Loucy (cell line): ENCODE measurements at regions not wholly inside any gene's neighbourhood (a gene's known extent, or its start where the extent isn't known, plus 50 kb on each side); places are given as distances from the start of the nearest gene placed in this dataset.
"Not testable (repeated sequence)": the region's sequence is repeated elsewhere in the genome, so short reads cannot be mapped to it uniquely, and the experiment has no call there.

Experiments
- EZH2phosphoT487 ChIP-seq: fragments of 200-600 bp; IDR thresholded peaks from 2 replicates; pipeline ENCODE4 v1.6.1; 2018; ENCODE audit warnings: antibody characterized with exemption, mild to moderate bottlenecking, moderate library complexity, borderline replicate concordance
- TF ChIP-seq, protein P1 (sequence below): fragments of 200-600 bp; sonication (generic); conservative IDR thresholded peaks from 2 replicates; pipeline ENCODE4 v1.5.1; 2014; ENCODE audit warnings: mild to moderate bottlenecking, antibody characterized with exemption, low read length

DNA sequence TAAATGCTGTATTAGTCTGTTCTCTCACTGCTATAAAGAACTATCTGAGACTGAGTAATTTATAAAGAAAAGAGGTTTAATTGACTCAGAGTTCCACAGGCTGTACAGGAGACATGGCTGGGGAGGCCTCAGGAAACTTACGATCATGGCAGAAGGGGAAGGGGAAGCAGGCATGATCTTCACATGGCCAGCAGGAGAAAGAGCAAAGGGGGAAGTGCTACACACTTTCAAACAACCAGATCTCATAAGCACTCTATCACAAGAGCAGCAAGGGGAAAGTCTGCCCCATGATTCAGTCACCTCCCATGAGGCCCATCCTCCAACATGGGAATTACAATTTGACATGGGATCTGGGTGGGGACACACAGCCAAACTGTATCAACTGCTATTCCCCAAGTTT, 367.8 kb upstream of the DPPA4 start:
- TF ChIP-seq, protein P1, sequence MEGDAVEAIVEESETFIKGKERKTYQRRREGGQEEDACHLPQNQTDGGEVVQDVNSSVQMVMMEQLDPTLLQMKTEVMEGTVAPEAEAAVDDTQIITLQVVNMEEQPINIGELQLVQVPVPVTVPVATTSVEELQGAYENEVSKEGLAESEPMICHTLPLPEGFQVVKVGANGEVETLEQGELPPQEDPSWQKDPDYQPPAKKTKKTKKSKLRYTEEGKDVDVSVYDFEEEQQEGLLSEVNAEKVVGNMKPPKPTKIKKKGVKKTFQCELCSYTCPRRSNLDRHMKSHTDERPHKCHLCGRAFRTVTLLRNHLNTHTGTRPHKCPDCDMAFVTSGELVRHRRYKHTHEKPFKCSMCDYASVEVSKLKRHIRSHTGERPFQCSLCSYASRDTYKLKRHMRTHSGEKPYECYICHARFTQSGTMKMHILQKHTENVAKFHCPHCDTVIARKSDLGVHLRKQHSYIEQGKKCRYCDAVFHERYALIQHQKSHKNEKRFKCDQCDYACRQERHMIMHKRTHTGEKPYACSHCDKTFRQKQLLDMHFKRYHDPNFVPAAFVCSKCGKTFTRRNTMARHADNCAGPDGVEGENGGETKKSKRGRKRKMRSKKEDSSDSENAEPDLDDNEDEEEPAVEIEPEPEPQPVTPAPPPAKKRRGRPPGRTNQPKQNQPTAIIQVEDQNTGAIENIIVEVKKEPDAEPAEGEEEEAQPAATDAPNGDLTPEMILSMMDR: not testable (repeated sequence)
- not testable (repeated sequence) for TF ChIP-seq EZH2phosphoT487
